CD14-positive monocyte (primary cell): ENCODE measurements at regions not wholly inside any gene's neighbourhood (a gene's known extent, or its start where the extent isn't known, plus 50 kb on each side); places are given as distances from the start of the nearest gene placed in this dataset.

Experiments used
- DNase-seq, 3 donors: peaks; one replicate each; pipeline ENCODE4 v3.0.0-alpha.2; 2011 to 2022
- H2AFZ ChIP-seq: 2 replicates; pipeline ENCODE4 v1.6.0; 2012; ENCODE audit warnings: mild to moderate bottlenecking, low read depth, low read length, inconsistent platforms; ENCODE audit not compliant: insufficient read depth, poor library complexity, severe bottlenecking
- H3K27ac ChIP-seq, 2 donors: 1 replicate in 1 of 2; 2 replicates in 1 of 2; pipeline ENCODE4 v1.5.1; 2012 to 2013; ENCODE audit warnings: low read length in 2 of 2, control low read depth in 1 of 2, inconsistent platforms in 1 of 2, low read depth in 1 of 2, mild to moderate bottlenecking in 1 of 2
- H3K27me3 ChIP-seq, 2 donors: one replicate each; pipeline versions ENCODE4 v1.6.0 to v1.6.1; 2011 to 2013; ENCODE audit warnings: low read length in 2 of 2; ENCODE audit not compliant: control insufficient read depth in 2 of 2, insufficient read depth in 2 of 2
- H3K36me3 ChIP-seq, 2 donors: replicated peaks in 1 of 2; 1 replicate in 1 of 2; 2 replicates in 1 of 2; pipeline versions ENCODE4 v1.5.1 to v1.6.1; 2012 to 2013; ENCODE audit warnings: low read length in 2 of 2, control low read depth in 1 of 2, inconsistent platforms in 1 of 2, mild to moderate bottlenecking in 1 of 2; ENCODE audit not compliant: insufficient read depth in 2 of 2, control insufficient read depth in 1 of 2
- H3K4me1 ChIP-seq, 2 donors: 1 replicate in 1 of 2; 2 replicates in 1 of 2; pipeline versions ENCODE4 v1.5.1 to v1.6.1; 2012 to 2013; ENCODE audit warnings: low read length in 2 of 2, control low read depth in 1 of 2, inconsistent platforms in 1 of 2, mild to moderate bottlenecking in 1 of 2, moderate library complexity in 1 of 2; ENCODE audit not compliant: insufficient read depth in 2 of 2, control insufficient read depth in 1 of 2
- H3K4me2 ChIP-seq: replicated peaks from 2 replicates; pipeline ENCODE3; 2012; ENCODE audit warnings: low read length, moderate library complexity, mild to moderate bottlenecking; ENCODE audit not compliant: poor library complexity, severe bottlenecking; ENCODE audit errors: extremely low read depth
- H3K4me3 ChIP-seq, 3 experiments: fragments of 200-600 bp in 1 of 3; sonication (generic) in 1 of 3; replicated peaks in 1 of 3; 1 replicate in 2 of 3; 2 replicates in 1 of 3; pipeline ENCODE4 v1.5.1; 2011 to 2013; ENCODE audit warnings: low read length in 3 of 3, mild to moderate bottlenecking in 3 of 3, control low read depth in 2 of 3, low read depth in 2 of 3, inconsistent platforms in 1 of 3, moderate library complexity in 1 of 3
- H3K79me2 ChIP-seq: 2 replicates; pipeline ENCODE4 v1.6.0; 2012; ENCODE audit warnings: mild to moderate bottlenecking, control low read depth, inconsistent platforms, low read length, moderate library complexity; ENCODE audit not compliant: insufficient read depth
- H3K9ac ChIP-seq: 2 replicates; pipeline ENCODE4 v1.6.0; 2017; ENCODE audit warnings: low read length, mild to moderate bottlenecking; ENCODE audit not compliant: insufficient read depth, poor library complexity, severe bottlenecking
- H3K9me3 ChIP-seq, 2 donors: replicated peaks in 1 of 2; 1 replicate in 1 of 2; 2 replicates in 1 of 2; pipeline versions ENCODE4 v1.5.1 to v1.6.1; 2012 to 2013; ENCODE audit warnings: low read length in 2 of 2, control low read depth in 1 of 2; ENCODE audit not compliant: control insufficient read depth in 1 of 2, insufficient read depth in 1 of 2
- H4K20me1 ChIP-seq: 2 replicates; pipeline ENCODE4 v1.6.0; 2012; ENCODE audit warnings: mild to moderate bottlenecking, low read length, control low read depth, moderate library complexity; ENCODE audit not compliant: insufficient read depth
- H3K27ac Mint-ChIP-seq, 7 donors: one replicate each; pipeline ENCODE4 v1.8.0; 2020; ENCODE audit warnings: mild to moderate bottlenecking in 7 of 7, mixed read lengths in 7 of 7, moderate library complexity in 6 of 7, inconsistent platforms in 2 of 7
- H3K27me3 Mint-ChIP-seq, 3 donors: one replicate each; pipeline ENCODE4 v1.8.0; 2021 to 2022; ENCODE audit warnings: low read depth in 3 of 3, mild to moderate bottlenecking in 3 of 3, mixed read lengths in 3 of 3, moderate library complexity in 3 of 3, inconsistent platforms in 1 of 3
- H3K36me3 Mint-ChIP-seq, 2 donors: one replicate each; pipeline ENCODE4 v1.8.0; 2020; ENCODE audit warnings: mixed read lengths in 2 of 2, inconsistent platforms in 1 of 2, mild to moderate bottlenecking in 1 of 2
- H3K4me1 Mint-ChIP-seq: one replicate; pipeline ENCODE4 v1.8.0; 2020; ENCODE audit warnings: mild to moderate bottlenecking, mixed read lengths
- H3K4me3 Mint-ChIP-seq, 2 donors: one replicate each; pipeline ENCODE4 v1.8.0; 2020; ENCODE audit warnings: mild to moderate bottlenecking in 2 of 2, mixed read lengths in 2 of 2, moderate library complexity in 1 of 2
- H3K9me3 Mint-ChIP-seq, 7 donors: one replicate each; pipeline ENCODE4 v1.8.0; 2020 to 2022; ENCODE audit warnings: mixed read lengths in 7 of 7, mild to moderate bottlenecking in 6 of 7, moderate library complexity in 6 of 7, inconsistent platforms in 2 of 7
- CTCF ChIP-seq: fragments of 200-600 bp; IDR thresholded peaks from one replicate; pipeline ENCODE4 v1.8.0; 2022; ENCODE audit warnings: antibody characterized with exemption, mild to moderate bottlenecking
- WGBS: methylation state at CpG from one replicate; pipeline ENCODE4 v1.1.5; 2013; ENCODE audit warnings: missing lambda C conversion rate; ENCODE audit not compliant: insufficient coverage; 5-methylcytosine and 5-hydroxymethylcytosine counted together
- intact Hi-C, 2 donors: fragments of 100-400 bp; cut with micrococcal nuclease; formaldehyde crosslinking; loops; one replicate each; pipeline versions ENCODE4 v1.15.0 to v1.15.1; 2023

GRCh38 chr2:16217291-16217690, 276.9 kb downstream of the MYCN start:
- TF ChIP-seq CTCF, result no peak
- Mint-ChIP-seq H3K27me3 (peaks cover 0 to 2% (median 0%) of the 10 kb centered on the region in 3 donors), H3K4me3 (no peak overlapping the region), H3K27ac (no peak overlapping the region), H3K9me3 (peaks cover 0 to 2% (median 0%) of the 10 kb centered on the region in 7 donors), H3K4me1 (no peaks in the 10 kb centered on the region), H3K36me3 (no peaks in the 10 kb centered on the region)
- intact Hi-C loops, result no loop called here
- Histone ChIP-seq H3K27ac (no peak overlapping the region), H3K9me3 (no peaks in the 10 kb centered on the region), H3K4me3 (no peak overlapping the region), H4K20me1 (no peaks in the 10 kb centered on the region), H2AFZ (no peak overlapping the region), H3K4me1 (no peaks in the 10 kb centered on the region), H3K4me2 (no peak overlapping the region), H3K36me3 (no peaks in the 10 kb centered on the region), H3K27me3 (no peaks in the 10 kb centered on the region), H3K9ac (no peak overlapping the region), H3K79me2 (no peaks in the 10 kb centered on the region)
- no CpG with 5 or more reads among the region's 4 CpGs for WGBS
- DNase-seq, result no peak

DNA sequence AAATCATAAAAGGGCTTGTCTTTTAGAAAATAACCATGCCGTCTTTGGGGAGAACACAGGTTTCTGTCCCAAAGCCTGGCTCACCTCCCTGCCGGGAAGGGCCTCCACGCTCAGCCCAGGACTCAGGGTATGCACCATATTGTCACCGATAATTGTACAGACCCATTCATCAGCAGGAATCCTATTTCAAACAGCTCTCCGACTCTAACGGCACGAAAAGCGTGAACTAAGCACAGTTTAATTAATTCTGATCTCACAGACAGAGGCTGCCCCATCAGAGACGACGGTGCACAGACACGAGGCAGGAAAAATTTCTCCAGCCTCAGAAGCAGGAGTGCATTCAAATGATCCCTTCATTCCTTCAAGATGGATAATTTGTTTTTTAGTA, 276.2 kb downstream of the MYCN start:
- Histone ChIP-seq H3K4me1 (no peaks in the 10 kb centered on the region), H2AFZ (no peak overlapping the region), H3K4me3 (no peak overlapping the region), H3K9ac (no peak overlapping the region), H4K20me1 (no peaks in the 10 kb centered on the region), H3K36me3 (no peaks in the 10 kb centered on the region), H3K27ac (no peak overlapping the region), H3K4me2 (no peak overlapping the region), H3K79me2 (no peaks in the 10 kb centered on the region), H3K27me3 (no peaks in the 10 kb centered on the region), H3K9me3 (no peaks in the 10 kb centered on the region)
- WGBS, result 87% methylated on average over 8 of the region's 11 CpGs
- Mint-ChIP-seq H3K4me1 (no peaks in the 10 kb centered on the region), H3K27ac (peak overlapping the region in 2 of 7 donors; percentile 4 to 23), H3K27me3 (peaks cover 0 to 2% (median 0%) of the 10 kb centered on the region in 3 donors), H3K36me3 (no peaks in the 10 kb centered on the region), H3K9me3 (peaks cover 0 to 2% (median 0%) of the 10 kb centered on the region in 7 donors), H3K4me3 (no peak overlapping the region)
- intact Hi-C loops, result no loop called here
- no peak for TF ChIP-seq CTCF
- no peak for DNase-seq
